ENCODE measurements at regions not wholly inside any gene's neighbourhood (a gene's known extent, or its start where the extent isn't known, plus 50 kb on each side); places are given as distances from the start of the nearest gene placed in this dataset.

- H3K27ac ChIP-seq = no peak overlapping the region
- no peak for TF ChIP-seq CTCF (conservative IDR thresholded peaks at IDR 0.05)
- no peak for TF ChIP-seq ZFX (IDR thresholded peaks at IDR 0.05)
These were observed 161.7 kb upstream of the HMGA2 start for GRCh38 chr12:65662590-65662989.

- no peak for TF ChIP-seq CTCF (conservative IDR thresholded peaks at IDR 0.05)
- no peak for TF ChIP-seq ZFX (IDR thresholded peaks at IDR 0.05)
- H3K27ac ChIP-seq = no peak overlapping the region
These were observed 161.2 kb upstream of the HMGA2 start for GRCh38 chr12:65663097-65663496.

GRCh38 chr12:65663648-65664047, 160.6 kb upstream of the HMGA2 start:
- H3K27ac ChIP-seq = no peak overlapping the region
- TF ChIP-seq CTCF (conservative IDR thresholded peaks at IDR 0.05) (no peak), ZFX (IDR thresholded peaks at IDR 0.05) (no peak)

GRCh38 chr12:65664715-65665250, 159.5 kb upstream of the HMGA2 start:
- H3K27ac ChIP-seq = no peak overlapping the region
- TF ChIP-seq ZFX (IDR thresholded peaks at IDR 0.05) = no peak
- TF ChIP-seq CTCF (conservative IDR thresholded peaks at IDR 0.05) = no peak

DNA sequence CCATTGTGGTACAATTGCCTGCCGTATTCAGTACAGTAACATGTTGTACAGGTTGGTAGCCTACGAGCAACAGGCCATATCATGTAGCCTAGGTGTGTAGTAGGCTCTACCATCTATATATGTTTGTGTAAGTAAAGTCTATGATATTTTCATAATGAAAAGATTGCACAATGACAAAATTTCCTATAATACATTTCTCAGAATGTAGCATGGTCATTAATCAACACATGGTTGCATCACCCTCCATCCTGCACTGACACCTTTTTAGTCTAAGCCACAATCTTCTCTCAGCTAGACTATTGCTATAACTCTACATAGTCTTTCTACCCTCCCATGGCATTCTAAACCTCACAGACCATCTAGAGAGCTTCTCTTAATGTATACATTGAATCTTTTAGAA, 158.5 kb upstream of the HMGA2 start:
- no peak overlapping the region for H3K27ac ChIP-seq
- no peak for TF ChIP-seq CTCF (conservative IDR thresholded peaks at IDR 0.05)
- TF ChIP-seq ZFX (IDR thresholded peaks at IDR 0.05) = no peak

- TF ChIP-seq CTCF (conservative IDR thresholded peaks at IDR 0.05) = no peak
- TF ChIP-seq ZFX (IDR thresholded peaks at IDR 0.05) = no peak
- no peak overlapping the region for H3K27ac ChIP-seq
These were observed 157.4 kb upstream of the HMGA2 start for GRCh38 chr12:65666876-65667275.

DNA sequence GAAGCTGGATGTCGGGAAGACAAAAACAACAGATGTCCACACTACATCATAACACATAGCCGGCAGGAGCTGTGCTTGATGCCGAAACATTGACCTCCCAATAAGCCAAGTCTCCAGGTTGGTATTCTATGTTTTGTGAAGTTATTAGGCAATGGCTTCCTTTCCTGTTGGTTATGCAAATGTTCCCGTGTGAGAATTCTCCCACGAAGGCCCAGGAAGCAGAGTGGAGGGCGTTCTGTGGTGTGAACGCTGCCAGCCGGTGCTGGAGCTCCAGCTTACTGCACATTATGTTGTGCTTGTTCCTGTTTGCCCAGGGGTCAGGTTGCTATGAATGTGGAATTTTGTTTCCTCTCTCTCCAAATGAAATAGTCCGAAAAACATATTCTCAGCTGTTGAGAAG, 156.4 kb upstream of the HMGA2 start:
- H3K27ac ChIP-seq = no peak overlapping the region
- TF ChIP-seq CTCF (conservative IDR thresholded peaks at IDR 0.05) (no peak), ZFX (IDR thresholded peaks at IDR 0.05) (no peak)

Measured in C4-2B (cell line).